Spleen (tissue), 7 donors: ENCODE measurements at regions not wholly inside any gene's neighbourhood (a gene's known extent, or its start where the extent isn't known, plus 50 kb on each side); places are given as distances from the start of the nearest gene placed in this dataset.

Experiments used
- CTCF ChIP-seq, 11 experiments: fragments of 200-600 bp in 7 of 11; fragments of 450-650 bp in 4 of 11; sonication (generic) in 4 of 11; IDR thresholded peaks in 8 of 11; conservative IDR thresholded peaks in 3 of 11; 1 replicate in 7 of 11; 2 replicates in 4 of 11; pipeline versions ENCODE4 v1.4.0 to v1.8.0; 2016 to 2021; ENCODE audit warnings: antibody characterized with exemption in 11 of 11, inconsistent platforms in 4 of 11, mild to moderate bottlenecking in 1 of 11
- POLR2AphosphoS5 ChIP-seq, 3 donors: sonication (generic); formaldehyde crosslinking; IDR thresholded peaks; one replicate each; pipeline ENCODE4 v1.5.1; 2017; ENCODE audit warnings: antibody characterized with exemption in 3 of 3
- donor health status: DM: no; HTN: no; CAD: no; lungs with moderate emphysema.
- donor health status: DM: no; HTN: no; CAD: no.
- donor health status: DM: no; HTN: no; CAD: no.

- TF ChIP-seq CTCF (IDR thresholded peaks at IDR 0.05 in 8 of 11, conservative IDR thresholded peaks at IDR 0.05 in 3 of 11) (no peak), POLR2AphosphoS5 (IDR thresholded peaks at IDR 0.05) (no peak)
Observed at GRCh38 chr5:4665911-4666310, 474.2 kb upstream of the ADAMTS16 start.
